H9 (cell line): ENCODE measurements at regions not wholly inside any gene's neighbourhood (a gene's known extent, or its start where the extent isn't known, plus 50 kb on each side); places are given as distances from the start of the nearest gene placed in this dataset.
A peak's percentile ranks its signal among the peaks of the same experiment; 100 is the strongest.

Experiments
- DNase-seq: peaks from one replicate; pipeline ENCODE4 v3.0.0-alpha.2; 2017
- H2AFZ ChIP-seq: one replicate; pipeline ENCODE4 v1.6.1; 2013; ENCODE audit warnings: mild to moderate bottlenecking, low read length, control low read depth, moderate library complexity
- H2AK5ac ChIP-seq: 2 replicates; pipeline ENCODE4 v1.6.1; 2013; ENCODE audit warnings: low read length, control low read depth, mixed read lengths; ENCODE audit not compliant: insufficient read length
- H2BK120ac ChIP-seq: one replicate; pipeline ENCODE4 v1.6.1; 2013; ENCODE audit warnings: low read depth, mild to moderate bottlenecking, low read length, control low read depth, inconsistent platforms; ENCODE audit not compliant: poor library complexity, severe bottlenecking
- H2BK12ac ChIP-seq: 2 replicates; pipeline ENCODE4 v1.6.1; 2013; ENCODE audit warnings: low read length, control low read depth, mixed read lengths, low read depth; ENCODE audit not compliant: insufficient read length
- H2BK15ac ChIP-seq: 2 replicates; pipeline ENCODE4 v1.6.1; 2013; ENCODE audit warnings: low read depth, low read length, control low read depth
- H2BK20ac ChIP-seq: one replicate; pipeline ENCODE4 v1.6.1; 2013; ENCODE audit warnings: low read depth, mild to moderate bottlenecking, low read length, control low read depth, inconsistent platforms; ENCODE audit not compliant: poor library complexity, severe bottlenecking
- H2BK5ac ChIP-seq: 2 replicates; pipeline ENCODE4 v1.6.1; 2013; ENCODE audit warnings: low read length, control low read depth, mixed read lengths; ENCODE audit not compliant: insufficient read length
- H3K14ac ChIP-seq: 2 replicates; pipeline ENCODE4 v1.6.1; 2013; ENCODE audit warnings: low read length, control low read depth; ENCODE audit not compliant: insufficient read depth
- H3K18ac ChIP-seq: 2 replicates; pipeline ENCODE4 v1.6.1; 2013; ENCODE audit warnings: low read depth, mild to moderate bottlenecking, mixed read lengths, low read length, control low read depth; ENCODE audit not compliant: insufficient read length
- H3K23ac ChIP-seq: 2 replicates; pipeline ENCODE4 v1.6.1; 2013; ENCODE audit warnings: low read length, control low read depth, mixed read lengths, low read depth; ENCODE audit not compliant: insufficient read length
- H3K23me2 ChIP-seq: 2 replicates; pipeline ENCODE4 v1.6.1; 2013; ENCODE audit warnings: low read depth, mild to moderate bottlenecking, mixed read lengths, low read length, control low read depth; ENCODE audit not compliant: insufficient read length, poor library complexity, severe bottlenecking
- H3K27ac ChIP-seq: 2 replicates; pipeline ENCODE4 v1.5.1; 2013; ENCODE audit warnings: low read length, control low read depth, mixed read lengths, low read depth; ENCODE audit not compliant: insufficient read length
- H3K27me3 ChIP-seq: 2 replicates; pipeline ENCODE4 v1.6.1; 2013; ENCODE audit warnings: low read length, control low read depth, inconsistent platforms; ENCODE audit not compliant: insufficient read depth
- H3K4ac ChIP-seq: 2 replicates; pipeline ENCODE4 v1.6.1; 2013; ENCODE audit warnings: low read depth, mild to moderate bottlenecking, control low read depth, inconsistent platforms, low read length, moderate library complexity
- H3K4me1 ChIP-seq: 2 replicates; pipeline ENCODE4 v1.6.1; 2013; ENCODE audit warnings: low read length, control low read depth, inconsistent platforms; ENCODE audit not compliant: insufficient read depth
- H3K4me2 ChIP-seq: 2 replicates; pipeline ENCODE4 v1.6.1; 2013; ENCODE audit warnings: low read length, control low read depth, mixed read lengths; ENCODE audit not compliant: insufficient read length, insufficient read depth
- H3K56ac ChIP-seq: 2 replicates; pipeline ENCODE4 v1.6.1; 2013; ENCODE audit warnings: low read depth, mild to moderate bottlenecking, mixed read lengths, low read length, control low read depth; ENCODE audit not compliant: insufficient read length
- H3K79me1 ChIP-seq: 2 replicates; pipeline ENCODE4 v1.6.1; 2013; ENCODE audit warnings: low read depth, mild to moderate bottlenecking, moderate library complexity, low read length, control low read depth, inconsistent platforms; ENCODE audit not compliant: insufficient read depth, poor library complexity, severe bottlenecking
- H3K79me2 ChIP-seq: 2 replicates; pipeline ENCODE4 v1.6.1; 2013; ENCODE audit warnings: low read length, control low read depth, inconsistent platforms; ENCODE audit not compliant: insufficient read depth
- H3K9ac ChIP-seq: 2 replicates; pipeline ENCODE4 v1.6.1; 2013; ENCODE audit warnings: low read length, control low read depth, mixed read lengths; ENCODE audit not compliant: insufficient read length; ENCODE audit errors: extremely low read depth
- H3K9me3 ChIP-seq: one replicate; pipeline ENCODE4 v1.6.1; 2013; ENCODE audit warnings: low read depth, low read length, inconsistent platforms; ENCODE audit not compliant: control insufficient read depth
- H3T11ph ChIP-seq: one replicate; pipeline ENCODE4 v1.6.1; 2013; ENCODE audit warnings: mild to moderate bottlenecking, low read length, control low read depth, inconsistent platforms
- H4K20me1 ChIP-seq: one replicate; pipeline ENCODE4 v1.6.1; 2013; ENCODE audit not compliant: control insufficient read depth, insufficient read length, insufficient read depth
- H4K5ac ChIP-seq: 2 replicates; pipeline ENCODE4 v1.6.1; 2013; ENCODE audit warnings: low read depth, mild to moderate bottlenecking, mixed read lengths, low read length, control low read depth; ENCODE audit not compliant: insufficient read length
- H4K8ac ChIP-seq: replicated peaks from 2 replicates; pipeline ENCODE4 v1.6.1; 2013; ENCODE audit warnings: low read length, control low read depth, mixed read lengths, low read depth; ENCODE audit not compliant: insufficient read length
- H4K91ac ChIP-seq: 2 replicates; pipeline ENCODE4 v1.6.1; 2013; ENCODE audit warnings: low read depth, mild to moderate bottlenecking, moderate library complexity, mixed read lengths, low read length, control low read depth; ENCODE audit not compliant: insufficient read length
- H3K27ac Mint-ChIP-seq, 3 experiments: 2 replicates in 2 of 3; 3 replicates in 1 of 3; pipeline ENCODE4 v1.8.0; 2020 to 2021; ENCODE audit warnings: mixed read lengths in 3 of 3, mild to moderate bottlenecking in 1 of 3, moderate library complexity in 1 of 3
- H3K27me3 Mint-ChIP-seq: 2 replicates; pipeline ENCODE4 v1.8.0; 2021; ENCODE audit warnings: low read depth, mild to moderate bottlenecking, moderate library complexity, mixed read lengths
- H3K36me3 Mint-ChIP-seq, 3 experiments: 2 replicates in 2 of 3; 3 replicates in 1 of 3; pipeline ENCODE4 v1.8.0; 2020 to 2021; ENCODE audit warnings: low read depth in 3 of 3, mixed read lengths in 3 of 3; ENCODE audit not compliant: insufficient read depth in 1 of 3
- H3K4me1 Mint-ChIP-seq, 2 experiments: 2 replicates each; pipeline ENCODE4 v1.8.0; 2020; ENCODE audit warnings: mixed read lengths in 2 of 2
- H3K4me3 Mint-ChIP-seq, 2 experiments: 2 replicates in 1 of 2; 3 replicates in 1 of 2; pipeline ENCODE4 v1.8.0; 2020 to 2021; ENCODE audit warnings: mild to moderate bottlenecking in 2 of 2, mixed read lengths in 2 of 2, moderate library complexity in 1 of 2
- H3K9me3 Mint-ChIP-seq, 2 experiments: 2 replicates in 1 of 2; 3 replicates in 1 of 2; pipeline ENCODE4 v1.8.0; 2020; ENCODE audit warnings: mild to moderate bottlenecking in 2 of 2, mixed read lengths in 2 of 2, moderate library complexity in 1 of 2
- WGBS: extraction: QIAGEN DNeasy Blood & Tissue Kit; methylation state at CpG from one replicate; pipeline ENCODE4 v1.1.7; 2013; ENCODE audit warnings: missing lambda C conversion rate, low lambda C conversion rate, mixed read lengths; ENCODE audit not compliant: insufficient read length; ENCODE audit errors: extremely low coverage; 5-methylcytosine and 5-hydroxymethylcytosine counted together
- TF ChIP-seq, protein P1 (sequence below): fragments of 200-600 bp; sonication (generic); conservative IDR thresholded peaks from 3 replicates; pipeline ENCODE4 v1.8.0; 2021; ENCODE audit warnings: antibody characterized with exemption, mild to moderate bottlenecking

DNA sequence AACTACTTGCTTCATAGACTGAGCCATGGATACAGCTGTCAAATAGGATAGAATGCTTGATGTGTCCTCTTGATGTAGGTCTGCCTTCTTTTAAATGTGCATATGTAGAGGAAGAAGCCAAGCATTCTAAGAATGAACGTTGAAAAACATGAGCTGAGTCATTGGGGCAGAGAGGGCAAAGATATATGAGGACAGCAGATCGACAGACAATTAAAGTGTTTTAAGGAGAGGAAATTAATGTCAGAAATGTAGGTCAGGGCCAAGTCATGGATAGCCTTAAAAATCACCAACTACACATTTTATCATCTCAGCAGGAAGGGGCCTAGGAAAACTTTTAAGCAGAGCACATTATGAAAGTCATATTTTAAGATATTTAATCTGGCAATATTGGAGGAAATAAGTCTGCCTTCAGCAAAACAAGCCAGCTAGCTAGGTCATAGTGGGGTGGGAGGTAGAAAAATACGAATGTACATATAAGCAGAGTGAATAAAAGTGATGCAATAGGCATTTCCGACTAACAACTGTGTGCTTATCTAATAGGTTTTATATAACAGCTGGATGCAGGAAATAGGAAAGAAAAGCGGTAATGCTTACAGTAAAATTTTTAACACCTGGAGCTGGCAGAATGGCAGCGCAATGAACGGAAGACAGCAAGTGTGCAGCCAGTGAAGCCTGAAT lies 638.3 kb upstream of the TPK1 start:
- peak overlapping the region in 1 of 3 experiments; percentile 20; a peak in 2 of 7 replicates for H3K27ac Mint-ChIP-seq
- Histone ChIP-seq H2BK120ac (no peak overlapping the region), H4K20me1 (no peaks in the 10 kb centered on the region), H2BK12ac (no peak overlapping the region), H3K4me1 (no peaks in the 10 kb centered on the region), H4K91ac (no peak overlapping the region), H3K56ac (no peak overlapping the region), H3K79me2 (no peaks in the 10 kb centered on the region), H2BK5ac (no peak overlapping the region), H2AK5ac (no peak overlapping the region), H3K18ac (no peak overlapping the region), H3K9me3 (no peaks in the 10 kb centered on the region), H2BK20ac (no peak overlapping the region), H4K5ac (no peak overlapping the region), H3K23ac (no peak overlapping the region), H2BK15ac (no peak overlapping the region), H3K23me2 (peaks cover 3% of the 10 kb centered on the region), H3T11ph (no peak overlapping the region), H3K4ac (no peak overlapping the region), H3K27me3 (no peaks in the 10 kb centered on the region), H3K79me1 (no peaks in the 10 kb centered on the region), H3K4me2 (no peak overlapping the region), H3K27ac (no peak overlapping the region), H2AFZ (no peak overlapping the region), H3K14ac (no peak overlapping the region), H4K8ac (no peak overlapping the region), H3K9ac (no peak overlapping the region)
- H3K4me3 Mint-ChIP-seq, result no peak overlapping the region
- H3K36me3 Mint-ChIP-seq, result no peaks in the 10 kb centered on the region; a peak in 1 of 7 replicates
- H3K9me3 Mint-ChIP-seq, result no peaks in the 10 kb centered on the region
- DNase-seq, result no peak
- TF ChIP-seq, protein P1, sequence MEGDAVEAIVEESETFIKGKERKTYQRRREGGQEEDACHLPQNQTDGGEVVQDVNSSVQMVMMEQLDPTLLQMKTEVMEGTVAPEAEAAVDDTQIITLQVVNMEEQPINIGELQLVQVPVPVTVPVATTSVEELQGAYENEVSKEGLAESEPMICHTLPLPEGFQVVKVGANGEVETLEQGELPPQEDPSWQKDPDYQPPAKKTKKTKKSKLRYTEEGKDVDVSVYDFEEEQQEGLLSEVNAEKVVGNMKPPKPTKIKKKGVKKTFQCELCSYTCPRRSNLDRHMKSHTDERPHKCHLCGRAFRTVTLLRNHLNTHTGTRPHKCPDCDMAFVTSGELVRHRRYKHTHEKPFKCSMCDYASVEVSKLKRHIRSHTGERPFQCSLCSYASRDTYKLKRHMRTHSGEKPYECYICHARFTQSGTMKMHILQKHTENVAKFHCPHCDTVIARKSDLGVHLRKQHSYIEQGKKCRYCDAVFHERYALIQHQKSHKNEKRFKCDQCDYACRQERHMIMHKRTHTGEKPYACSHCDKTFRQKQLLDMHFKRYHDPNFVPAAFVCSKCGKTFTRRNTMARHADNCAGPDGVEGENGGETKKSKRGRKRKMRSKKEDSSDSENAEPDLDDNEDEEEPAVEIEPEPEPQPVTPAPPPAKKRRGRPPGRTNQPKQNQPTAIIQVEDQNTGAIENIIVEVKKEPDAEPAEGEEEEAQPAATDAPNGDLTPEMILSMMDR, result no peak
- no peaks in the 10 kb centered on the region for H3K27me3 Mint-ChIP-seq
- no CpG with 5 or more reads among the region's 7 CpGs for WGBS
- peaks cover 3 to 5% of the 10 kb centered on the region in 2 experiments; a peak in 2 of 4 replicates for H3K4me1 Mint-ChIP-seq
